A549 (cell line): ENCODE measurements at regions not wholly inside any gene's neighbourhood (a gene's known extent, or its start where the extent isn't known, plus 50 kb on each side); places are given as distances from the start of the nearest gene placed in this dataset.

Experiments
- ATAC-seq, 2 experiments: fragments of 200-7000 bp in 1 of 2; fragments of >200 bp in 1 of 2; cut with Nextera tagmentation in 1 of 2; cut with Tn5 transposase in 1 of 2; 3 replicates each; pipeline versions ENCODE4 v1.8.0 to v1.9.1; 2018 to 2020; ENCODE audit warnings: mild to moderate bottlenecking in 1 of 2, moderate library complexity in 1 of 2
- CTCF ChIA-PET: fragments of 300-600 bp; sonication (Branson Sonifier 250); formaldehyde crosslinking; extraction: SDS; loops from one replicate; lab custom pipeline; 2021; ENCODE audit warnings: antibody characterized with exemption, inconsistent platforms; lab: Yijun Ruan, JAX
- POLR2A ChIA-PET: fragments of 350-600 bp; formaldehyde crosslinking; extraction: SDS; loops from one replicate; lab custom pipeline; 2021; ENCODE audit warnings: antibody characterized with exemption, inconsistent platforms; lab: Yijun Ruan, JAX
- DNase-seq, 2 experiments: peaks; one replicate each; pipeline versions ENCODE4 v3.0.0 to v3.0.0-alpha.2; 2011 to 2016; ENCODE audit warnings: low read depth in 1 of 2, low spot score in 1 of 2
- FAIRE-seq: peaks from 2 replicates; lab custom pipeline; 2011; peaks lifted over from hg19 to GRCh38; lab: Jason Lieb, UNC
- H3K27ac ChIP-seq, 2 experiments: fragments of >200 bp; sonication (Bioruptor Twin); formaldehyde crosslinking; 3 replicates each; pipeline ENCODE4 v1.5.1; 2016 to 2017
- H3K4me1 ChIP-seq: fragments of >200 bp; sonication (Bioruptor Twin); formaldehyde crosslinking; 3 replicates; pipeline ENCODE4 v1.6.1; 2016
- H3K4me2 ChIP-seq: fragments of >200 bp; sonication (Bioruptor Twin); formaldehyde crosslinking; 3 replicates; pipeline ENCODE4 v1.6.1; 2016
- H3K4me3 ChIP-seq: fragments of >200 bp; sonication (Bioruptor Twin); formaldehyde crosslinking; 3 replicates; pipeline ENCODE4 v1.5.1; 2016
- H3K9me3 ChIP-seq: fragments of >200 bp; sonication (Bioruptor Twin); formaldehyde crosslinking; 3 replicates; pipeline ENCODE4 v1.6.1; 2016
- BHLHE40 ChIP-seq: IDR thresholded peaks from 2 replicates; pipeline ENCODE4 v1.6.1; 2012; ENCODE audit warnings: low read depth, low read length, inconsistent platforms
- CEBPB ChIP-seq, 2 experiments: fragments of >200 bp in 1 of 2; sonication (Bioruptor Twin) in 1 of 2; formaldehyde crosslinking in 1 of 2; IDR thresholded peaks; 2 replicates each; pipeline ENCODE4 v1.6.1; 2012 to 2016
- CHD2 ChIP-seq: fragments of 150-350 bp; IDR thresholded peaks from 2 replicates; pipeline ENCODE4 v1.6.1; 2014; ENCODE audit warnings: low read length; ENCODE audit not compliant: partially characterized antibody
- CHD4 ChIP-seq: fragments of 200-600 bp; sonication (generic); IDR thresholded peaks from 2 replicates; pipeline ENCODE4 v1.6.1; 2016; ENCODE audit warnings: antibody characterized with exemption, mild to moderate bottlenecking, borderline replicate concordance
- ESRRA ChIP-seq: fragments of 150-350 bp; IDR thresholded peaks from 2 replicates; pipeline ENCODE4 v1.6.1; 2014; ENCODE audit warnings: mild to moderate bottlenecking, low read length, borderline replicate concordance
- GATA3 ChIP-seq: IDR thresholded peaks from 2 replicates; pipeline ENCODE4 v1.6.1; 2012; ENCODE audit warnings: borderline replicate concordance
- HDAC2 ChIP-seq: fragments of 200-600 bp; sonication (generic); IDR thresholded peaks from 2 replicates; pipeline ENCODE4 v1.6.1; 2016
- HOXA7 ChIP-seq: fragments of 250-450 bp; sonication (Bioruptor Pico); IDR thresholded peaks from 2 replicates; pipeline ENCODE4 v1.5.0; 2020; ENCODE audit warnings: mild to moderate bottlenecking, moderate library complexity
- HOXB5 ChIP-seq: fragments of 250-450 bp; sonication (Bioruptor Pico); IDR thresholded peaks from 2 replicates; pipeline ENCODE4 v1.5.0; 2020; ENCODE audit warnings: mild to moderate bottlenecking, moderate library complexity
- KDM5A ChIP-seq: fragments of 200-600 bp; sonication (generic); IDR thresholded peaks from 2 replicates; pipeline ENCODE4 v1.6.1; 2016; ENCODE audit warnings: antibody characterized with exemption, mild to moderate bottlenecking
- MAZ ChIP-seq: fragments of 150-350 bp; IDR thresholded peaks from 2 replicates; pipeline ENCODE4 v1.6.1; 2014; ENCODE audit warnings: antibody characterized with exemption, low read depth, low read length, borderline replicate concordance
- NR3C1 ChIP-seq: fragments of >200 bp; sonication (Bioruptor Twin); formaldehyde crosslinking; IDR thresholded peaks from 3 replicates; pipeline ENCODE4 v1.6.1; 2017
- RARB ChIP-seq: fragments of 250-450 bp; sonication (Bioruptor Pico); IDR thresholded peaks from 2 replicates; pipeline ENCODE4 v1.8.0; 2021; ENCODE audit warnings: mild to moderate bottlenecking, moderate library complexity
- RFX5 ChIP-seq: fragments of 450-650 bp; IDR thresholded peaks from 2 replicates; pipeline ENCODE4 v1.7.1; 2014; ENCODE audit warnings: antibody characterized with exemption, mild to moderate bottlenecking, moderate library complexity
- SMC3 ChIP-seq: fragments of >200 bp; sonication (Bioruptor Twin); formaldehyde crosslinking; IDR thresholded peaks from 3 replicates; pipeline ENCODE4 v1.6.1; 2018; ENCODE audit warnings: inconsistent platforms
- TFCP2L1 ChIP-seq: fragments of 250-450 bp; sonication (Bioruptor Pico); IDR thresholded peaks from 2 replicates; pipeline ENCODE4 v1.5.0; 2021; ENCODE audit warnings: mild to moderate bottlenecking
- ZFP36 ChIP-seq: fragments of 450-650 bp; IDR thresholded peaks from 2 replicates; pipeline ENCODE4 v1.6.1; 2014; ENCODE audit warnings: borderline replicate concordance; ENCODE audit not compliant: partially characterized antibody
- WGBS: methylation state at CpG from one replicate; pipeline ENCODE4 v1.1.6; 2017; ENCODE audit errors: missing lambda C conversion rate; 5-methylcytosine and 5-hydroxymethylcytosine counted together
- TF ChIP-seq, protein P1 (sequence below): fragments of >200 bp; sonication (Bioruptor Twin); formaldehyde crosslinking; IDR thresholded peaks from 2 replicates; pipeline ENCODE4 v1.6.1; 2016
- TF ChIP-seq, protein P2 (sequence below): fragments of >200 bp; sonication (Bioruptor Twin); formaldehyde crosslinking; IDR thresholded peaks from 3 replicates; pipeline ENCODE4 v1.5.1; 2016
- TF ChIP-seq, protein P3 (sequence below): fragments of >200 bp; sonication (Bioruptor Twin); formaldehyde crosslinking; IDR thresholded peaks from 3 replicates; pipeline ENCODE4 v1.6.1; 2016
- TF ChIP-seq, protein P4 (sequence below): IDR thresholded peaks from 2 replicates; pipeline ENCODE4 v1.6.1; 2012; ENCODE audit warnings: low read depth, borderline replicate concordance

DNA sequence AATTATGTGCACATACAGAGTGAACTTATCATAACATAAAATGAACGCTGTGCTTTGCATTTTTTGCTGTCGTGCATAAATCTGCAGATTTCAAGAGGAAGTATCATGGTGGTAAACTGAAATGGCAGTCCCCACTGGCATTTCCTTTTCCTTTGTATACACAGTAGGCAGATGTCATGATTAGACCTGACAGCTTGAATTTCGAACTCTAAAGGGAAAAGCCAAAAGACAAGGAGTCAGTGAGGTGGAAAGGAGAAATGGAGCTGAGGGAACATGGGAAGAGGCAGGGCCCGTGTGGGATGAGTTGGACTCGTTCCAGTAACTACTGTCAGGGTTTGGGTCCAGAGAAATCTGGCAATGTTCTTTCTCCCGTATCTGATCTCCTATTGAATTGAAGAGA is 454.1 kb upstream of the SGCG start:
- POLR2A ChIA-PET = no interaction called here
- Histone ChIP-seq H3K4me2 (no peak overlapping the region), H3K9me3 (no peaks in the 10 kb centered on the region), H3K27ac (no peak overlapping the region)
- no peak for FAIRE-seq
- no peak for TF ChIP-seq HOXB5
- no peak for TF ChIP-seq MAZ
- TF ChIP-seq, protein P1, sequence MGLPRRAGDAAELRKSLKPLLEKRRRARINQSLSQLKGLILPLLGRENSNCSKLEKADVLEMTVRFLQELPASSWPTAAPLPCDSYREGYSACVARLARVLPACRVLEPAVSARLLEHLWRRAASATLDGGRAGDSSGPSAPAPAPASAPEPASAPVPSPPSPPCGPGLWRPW = no peak
- TF ChIP-seq CHD2 = no peak
- no peak for TF ChIP-seq ZFP36
- TF ChIP-seq, all 56 proteins: peak for 0
- ATAC-seq = no peak
- DNase-seq = no peak
- H3K4me3 ChIP-seq = no peak overlapping the region
- WGBS = 26% methylated on average over 6 of the region's 6 CpGs
- H3K4me1 ChIP-seq = no peaks in the 10 kb centered on the region
- CTCF ChIA-PET = interaction anchor here (0.9 kb wide), 1 partner anchor 1088 kb away, joined by 4 read pairs; no protein-coding TSS in a partner anchor

DNA sequence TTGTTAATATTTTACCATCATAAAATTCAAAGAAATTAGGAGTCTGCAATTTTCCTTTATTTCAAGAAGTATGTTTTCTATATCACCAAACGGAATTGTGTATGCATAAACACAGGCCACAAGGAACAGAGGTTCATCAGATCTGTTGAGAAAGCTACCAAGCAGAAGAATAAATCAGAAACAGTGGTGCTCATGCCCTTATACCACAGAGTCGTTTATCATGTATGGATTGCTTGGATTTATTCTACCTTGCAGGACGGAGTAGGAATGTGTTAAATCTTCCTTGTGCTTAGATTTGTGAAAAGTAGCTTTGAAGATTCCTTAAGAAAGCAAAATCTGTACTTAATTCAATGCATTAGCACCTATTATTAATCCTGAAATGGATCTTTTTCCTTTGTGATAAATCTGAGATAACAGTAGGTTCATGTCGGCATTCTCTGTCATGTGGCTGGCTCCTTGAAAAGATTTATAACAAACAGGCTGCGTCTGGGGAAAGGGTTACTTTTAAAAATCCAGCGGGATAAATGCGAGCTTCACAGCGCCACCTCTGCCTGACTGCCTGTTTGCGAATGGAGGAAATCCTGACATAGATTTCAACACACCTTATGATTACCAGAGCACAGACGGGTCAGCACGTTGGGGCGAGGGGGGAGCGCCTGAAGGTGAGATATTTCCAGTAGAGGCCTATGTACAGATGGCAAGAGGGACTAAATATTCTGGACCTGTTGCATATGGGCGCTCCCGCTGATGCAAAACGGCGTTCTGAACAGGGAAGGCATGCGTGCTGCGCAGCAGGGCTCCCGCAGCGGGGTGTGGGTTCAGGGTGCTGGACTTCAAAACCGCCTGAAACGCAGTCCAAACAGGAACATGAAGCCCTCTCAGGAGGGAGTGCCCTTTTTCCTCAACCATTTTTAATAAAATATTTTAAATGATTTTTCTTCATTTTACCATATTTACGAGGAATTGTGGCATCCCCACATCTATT is 445.5 kb upstream of the SGCG start:
- peak in 1 of 2 experiments; percentile 25 for DNase-seq
- Histone ChIP-seq H3K9me3 (no peaks in the 10 kb centered on the region), H3K27ac (no peak overlapping the region), H3K4me2 (peak overlapping the region; percentile 69), H3K4me1 (no peaks in the 10 kb centered on the region), H3K4me3 (peak overlapping the region; percentile 35; the same call in 2 of the 3 replicates)
- FAIRE-seq = no peak
- TF ChIP-seq NR3C1 (no peak), RFX5 (no peak), ESRRA (no peak)
- TF ChIP-seq, protein P2, sequence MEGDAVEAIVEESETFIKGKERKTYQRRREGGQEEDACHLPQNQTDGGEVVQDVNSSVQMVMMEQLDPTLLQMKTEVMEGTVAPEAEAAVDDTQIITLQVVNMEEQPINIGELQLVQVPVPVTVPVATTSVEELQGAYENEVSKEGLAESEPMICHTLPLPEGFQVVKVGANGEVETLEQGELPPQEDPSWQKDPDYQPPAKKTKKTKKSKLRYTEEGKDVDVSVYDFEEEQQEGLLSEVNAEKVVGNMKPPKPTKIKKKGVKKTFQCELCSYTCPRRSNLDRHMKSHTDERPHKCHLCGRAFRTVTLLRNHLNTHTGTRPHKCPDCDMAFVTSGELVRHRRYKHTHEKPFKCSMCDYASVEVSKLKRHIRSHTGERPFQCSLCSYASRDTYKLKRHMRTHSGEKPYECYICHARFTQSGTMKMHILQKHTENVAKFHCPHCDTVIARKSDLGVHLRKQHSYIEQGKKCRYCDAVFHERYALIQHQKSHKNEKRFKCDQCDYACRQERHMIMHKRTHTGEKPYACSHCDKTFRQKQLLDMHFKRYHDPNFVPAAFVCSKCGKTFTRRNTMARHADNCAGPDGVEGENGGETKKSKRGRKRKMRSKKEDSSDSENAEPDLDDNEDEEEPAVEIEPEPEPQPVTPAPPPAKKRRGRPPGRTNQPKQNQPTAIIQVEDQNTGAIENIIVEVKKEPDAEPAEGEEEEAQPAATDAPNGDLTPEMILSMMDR = peak; percentile 34; the same call in 2 of the 3 replicates
- CTCF ChIA-PET = interaction anchor here (0.8 to 1.4 kb wide), 2 partner anchors 10 to 423 kb away, joined by 3 to 4 read pairs; no protein-coding TSS in a partner anchor
- WGBS = 6% methylated on average over 24 of the region's 24 CpGs
- POLR2A ChIA-PET = interaction anchor here (1.4 kb wide), 1 partner anchor 9 kb away, joined by 4 read pairs; no protein-coding TSS in a partner anchor
- peak; percentile 77 to 79; a peak in 5 of 6 replicates for ATAC-seq

DNA sequence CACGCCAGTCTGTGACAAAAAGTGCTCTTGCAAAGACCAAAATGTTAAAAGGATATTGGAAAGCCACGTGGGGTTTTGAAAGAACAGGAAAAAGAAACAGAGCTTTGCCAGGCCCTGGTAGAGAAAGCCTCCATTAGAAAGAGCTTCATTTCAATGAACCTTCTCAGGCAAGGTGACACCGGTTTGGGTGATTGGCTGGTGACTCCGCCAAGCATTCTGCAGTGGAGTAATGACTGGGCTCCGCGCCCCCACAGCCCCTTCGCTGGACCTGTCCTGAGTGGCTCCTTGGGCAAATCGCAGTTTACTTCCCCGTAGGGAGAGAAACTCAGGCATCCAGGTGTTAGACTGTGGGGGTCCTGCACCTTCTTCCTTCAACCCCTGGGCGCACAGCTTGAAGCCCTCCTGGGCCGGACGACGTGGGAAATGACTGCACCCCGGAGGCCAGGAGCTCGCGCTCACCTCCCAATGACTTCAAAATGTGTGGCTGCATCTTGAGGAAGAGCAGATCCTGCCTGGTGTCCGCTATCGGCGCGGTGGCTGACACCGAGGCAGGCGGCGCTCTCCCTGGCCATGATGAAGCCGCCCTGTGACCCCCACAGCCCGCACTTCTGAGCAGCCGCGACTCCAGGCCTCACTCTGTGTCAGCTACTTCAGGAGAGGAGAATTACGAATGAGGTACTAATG is 444.6 kb upstream of the SGCG start:
- Histone ChIP-seq H3K4me1 (no peaks in the 10 kb centered on the region), H3K9me3 (no peaks in the 10 kb centered on the region), H3K27ac (no peak overlapping the region), H3K4me2 (peak overlapping the region; percentile 69), H3K4me3 (no peak overlapping the region)
- TF ChIP-seq GATA3 = no peak
- no peak for TF ChIP-seq RARB
- TF ChIP-seq, protein P3, sequence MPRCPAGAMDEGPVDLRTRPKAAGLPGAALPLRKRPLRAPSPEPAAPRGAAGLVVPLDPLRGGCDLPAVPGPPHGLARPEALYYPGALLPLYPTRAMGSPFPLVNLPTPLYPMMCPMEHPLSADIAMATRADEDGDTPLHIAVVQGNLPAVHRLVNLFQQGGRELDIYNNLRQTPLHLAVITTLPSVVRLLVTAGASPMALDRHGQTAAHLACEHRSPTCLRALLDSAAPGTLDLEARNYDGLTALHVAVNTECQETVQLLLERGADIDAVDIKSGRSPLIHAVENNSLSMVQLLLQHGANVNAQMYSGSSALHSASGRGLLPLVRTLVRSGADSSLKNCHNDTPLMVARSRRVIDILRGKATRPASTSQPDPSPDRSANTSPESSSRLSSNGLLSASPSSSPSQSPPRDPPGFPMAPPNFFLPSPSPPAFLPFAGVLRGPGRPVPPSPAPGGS = no peak
- no peak for TF ChIP-seq KDM5A
- no peak for TF ChIP-seq HDAC2
- CTCF ChIA-PET = interaction anchor here (0.6 to 1.4 kb wide), 2 partner anchors 11 to 1144 kb away, joined by 3 to 4 read pairs; no protein-coding TSS in a partner anchor
- 84% methylated on average over 15 of the region's 28 CpGs for WGBS
- ATAC-seq (no peak), FAIRE-seq (no peak), DNase-seq (no peak)
- POLR2A ChIA-PET = no interaction called here

DNA sequence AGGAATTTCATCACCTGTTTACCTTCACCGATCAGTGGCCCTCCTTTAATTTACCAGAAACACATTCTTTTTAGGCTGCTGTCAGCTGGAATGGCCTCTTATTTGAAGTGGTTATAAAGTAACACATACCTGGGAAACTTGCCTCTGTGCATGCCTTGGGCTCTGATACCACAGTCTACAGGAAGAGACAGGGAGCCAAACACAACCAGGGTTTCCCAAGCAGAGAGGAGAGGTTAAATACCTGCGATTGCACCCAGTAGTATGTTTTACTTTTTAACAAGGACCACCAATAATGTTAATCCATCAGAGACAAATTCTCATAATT is 444.0 kb upstream of the SGCG start:
- no peak for ATAC-seq
- no peak overlapping the region for H3K4me3 ChIP-seq
- H3K9me3 ChIP-seq = no peaks in the 10 kb centered on the region
- CTCF ChIA-PET = interaction anchor here (0.6 kb wide), 1 partner anchor 1145 kb away, joined by 3 read pairs; no protein-coding TSS in a partner anchor
- FAIRE-seq = no peak
- no peak overlapping the region for H3K27ac ChIP-seq
- no peaks in the 10 kb centered on the region for H3K4me1 ChIP-seq
- WGBS = 67% methylated on average over 2 of the region's 2 CpGs
- DNase-seq = no peak
- no peak overlapping the region for H3K4me2 ChIP-seq
- POLR2A ChIA-PET = no interaction called here
- no peak for TF ChIP-seq SMC3
- no peak for TF ChIP-seq ESRRA
- TF ChIP-seq KDM5A = no peak
- TF ChIP-seq TFCP2L1 (CRISPR knock-in tag) = no peak
- no peak for TF ChIP-seq CHD4
- no peak for TF ChIP-seq CEBPB (IDR thresholded peaks at IDR 0.05)
- TF ChIP-seq, protein P4, sequence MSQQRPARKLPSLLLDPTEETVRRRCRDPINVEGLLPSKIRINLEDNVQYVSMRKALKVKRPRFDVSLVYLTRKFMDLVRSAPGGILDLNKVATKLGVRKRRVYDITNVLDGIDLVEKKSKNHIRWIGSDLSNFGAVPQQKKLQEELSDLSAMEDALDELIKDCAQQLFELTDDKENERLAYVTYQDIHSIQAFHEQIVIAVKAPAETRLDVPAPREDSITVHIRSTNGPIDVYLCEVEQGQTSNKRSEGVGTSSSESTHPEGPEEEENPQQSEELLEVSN = no peak
- TF ChIP-seq GATA3 = no peak
- TF ChIP-seq, protein P2 = no peak
- no peak for TF ChIP-seq HOXA7 (CRISPR knock-in tag)
- no peak for TF ChIP-seq RFX5
- TF ChIP-seq ZFP36 = no peak
- TF ChIP-seq BHLHE40 = no peak
